ENCODE measurements at regions not wholly inside any gene's neighbourhood (a gene's known extent, or its start where the extent isn't known, plus 50 kb on each side); places are given as distances from the start of the nearest gene placed in this dataset.

- no peaks in the 10 kb centered on the region for H3K36me3 ChIP-seq (ENCODE audit: control insufficient read depth in 2 of 2, extremely low read depth in 1 of 2, insufficient read depth in 1 of 2, low read length in 1 of 2)
- no peaks in the 10 kb centered on the region for H3K27me3 ChIP-seq (replicated peaks in 1 of 2; ENCODE audit: control insufficient read depth in 2 of 2, extremely low read depth in 1 of 2, insufficient read depth in 2 of 2, low read length in 1 of 2)
- H3K9me3 ChIP-seq: no peaks in the 10 kb centered on the region
- no peak overlapping the region for H3K4me3 ChIP-seq (ENCODE audit: control insufficient read depth in 1 of 2, extremely low read depth in 1 of 2, low read length in 1 of 2)
- no peak for ATAC-seq (replicated peaks in 1 of 4)
- no peak overlapping the region for H3K27ac ChIP-seq (ENCODE audit: low read length)
- H3K4me3 Mint-ChIP-seq: no peak overlapping the region
- no peaks in the 10 kb centered on the region for H3K36me3 Mint-ChIP-seq
- no peaks in the 10 kb centered on the region for H3K27me3 Mint-ChIP-seq
- no peaks in the 10 kb centered on the region for H3K4me1 ChIP-seq (ENCODE audit: control insufficient read depth in 1 of 2, extremely low read depth in 1 of 2, insufficient read depth in 2 of 2, low read length in 2 of 2)
- CTCF ChIA-PET: no interaction called here
- DNase-seq: no peak
- H3K4me1 Mint-ChIP-seq: no peaks in the 10 kb centered on the region
- POLR2A ChIA-PET: no interaction called here
- H3K9me3 Mint-ChIP-seq: peaks cover 0 to 4% (median 3%) of the 10 kb centered on the region in 3 donors
- no CpG with 5 or more reads among the region's 2 CpGs for WGBS (ENCODE audit: insufficient coverage)
- H3K27ac Mint-ChIP-seq: no peak overlapping the region
These were observed 296.8 kb downstream of the WDR72 start for GRCh38 chr15:53462651-53463050.

GRCh38 chr15:53461677-53462076 is 297.8 kb downstream of the WDR72 start:
- H3K4me3 ChIP-seq (ENCODE audit: control insufficient read depth in 1 of 2, extremely low read depth in 1 of 2, low read length in 1 of 2): no peak overlapping the region
- H3K27ac Mint-ChIP-seq: no peak overlapping the region
- H3K9me3 ChIP-seq: no peaks in the 10 kb centered on the region
- ChIA-PET CTCF (no interaction called here), POLR2A (no interaction called here)
- H3K27me3 Mint-ChIP-seq: no peaks in the 10 kb centered on the region
- H3K4me3 Mint-ChIP-seq: no peak overlapping the region
- no peak for DNase-seq
- no peaks in the 10 kb centered on the region for H3K27me3 ChIP-seq (replicated peaks in 1 of 2; ENCODE audit: control insufficient read depth in 2 of 2, extremely low read depth in 1 of 2, insufficient read depth in 2 of 2, low read length in 1 of 2)
- no peaks in the 10 kb centered on the region for H3K4me1 Mint-ChIP-seq
- WGBS (ENCODE audit: insufficient coverage): no CpG with 5 or more reads among the region's 3 CpGs
- peaks cover 0 to 4% (median 3%) of the 10 kb centered on the region in 3 donors for H3K9me3 Mint-ChIP-seq
- no peaks in the 10 kb centered on the region for H3K4me1 ChIP-seq (ENCODE audit: control insufficient read depth in 1 of 2, extremely low read depth in 1 of 2, insufficient read depth in 2 of 2, low read length in 2 of 2)
- no peaks in the 10 kb centered on the region for H3K36me3 ChIP-seq (ENCODE audit: control insufficient read depth in 2 of 2, extremely low read depth in 1 of 2, insufficient read depth in 1 of 2, low read length in 1 of 2)
- H3K27ac ChIP-seq (ENCODE audit: low read length): no peak overlapping the region
- no peak for ATAC-seq (replicated peaks in 1 of 4)
- H3K36me3 Mint-ChIP-seq: no peaks in the 10 kb centered on the region

- WGBS (ENCODE audit: insufficient coverage): 75% methylated on average over 1 of the region's 1 CpG
- no peaks in the 10 kb centered on the region for H3K36me3 Mint-ChIP-seq
- DNase-seq: no peak
- Histone ChIP-seq H3K36me3 (ENCODE audit: control insufficient read depth in 2 of 2, extremely low read depth in 1 of 2, insufficient read depth in 1 of 2, low read length in 1 of 2) (no peaks in the 10 kb centered on the region), H3K4me3 (ENCODE audit: control insufficient read depth in 1 of 2, extremely low read depth in 1 of 2, low read length in 1 of 2) (no peak overlapping the region), H3K27me3 (replicated peaks in 1 of 2; ENCODE audit: control insufficient read depth in 2 of 2, extremely low read depth in 1 of 2, insufficient read depth in 2 of 2, low read length in 1 of 2) (no peaks in the 10 kb centered on the region), H3K27ac (ENCODE audit: low read length) (no peak overlapping the region), H3K4me1 (ENCODE audit: control insufficient read depth in 1 of 2, extremely low read depth in 1 of 2, insufficient read depth in 2 of 2, low read length in 2 of 2) (no peaks in the 10 kb centered on the region), H3K9me3 (no peaks in the 10 kb centered on the region)
- H3K4me1 Mint-ChIP-seq: no peaks in the 10 kb centered on the region
- H3K4me3 Mint-ChIP-seq: no peak overlapping the region
- no peaks in the 10 kb centered on the region for H3K27me3 Mint-ChIP-seq
- ChIA-PET POLR2A (no interaction called here), CTCF (no interaction called here)
- ATAC-seq (replicated peaks in 1 of 4): no peak
- peaks cover 0 to 4% (median 3%) of the 10 kb centered on the region in 3 donors for H3K9me3 Mint-ChIP-seq
- no peak overlapping the region for H3K27ac Mint-ChIP-seq
These were observed 300.7 kb downstream of the WDR72 start for GRCh38 chr15:53458736-53459135.

DNA sequence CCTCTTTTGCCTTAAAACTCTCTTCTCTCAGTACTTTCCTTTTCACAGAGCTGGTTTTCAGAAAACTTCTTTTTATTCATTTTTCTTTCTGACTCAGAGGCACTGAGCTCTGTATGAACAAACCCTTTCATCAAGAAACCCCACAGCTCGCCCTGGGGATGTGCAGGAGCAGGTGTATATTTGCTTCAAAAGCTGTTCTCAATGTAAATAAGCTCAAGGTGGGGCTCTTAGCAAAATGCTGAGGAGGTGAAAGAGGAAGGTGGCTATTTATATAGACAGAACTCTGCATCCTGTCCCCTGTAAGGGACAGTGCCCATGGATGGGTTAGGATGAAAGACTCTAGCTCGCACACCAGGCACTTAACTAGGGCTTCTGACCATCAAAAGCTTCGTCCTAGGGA is 302.0 kb downstream of the WDR72 start:
- ATAC-seq (replicated peaks in 1 of 4) (no peak), DNase-seq (no peak)
- Mint-ChIP-seq H3K27me3 (no peaks in the 10 kb centered on the region), H3K27ac (no peak overlapping the region), H3K4me1 (no peaks in the 10 kb centered on the region), H3K36me3 (no peaks in the 10 kb centered on the region), H3K4me3 (no peak overlapping the region), H3K9me3 (peaks cover 0 to 4% (median 3%) of the 10 kb centered on the region in 3 donors)
- H3K27ac ChIP-seq (ENCODE audit: low read length): no peak overlapping the region
- no peaks in the 10 kb centered on the region for H3K9me3 ChIP-seq
- H3K4me3 ChIP-seq (ENCODE audit: control insufficient read depth in 1 of 2, extremely low read depth in 1 of 2, low read length in 1 of 2): no peak overlapping the region
- H3K27me3 ChIP-seq (replicated peaks in 1 of 2; ENCODE audit: control insufficient read depth in 2 of 2, extremely low read depth in 1 of 2, insufficient read depth in 2 of 2, low read length in 1 of 2): no peaks in the 10 kb centered on the region
- POLR2A ChIA-PET: no interaction called here
- no CpG with 5 or more reads among the region's 3 CpGs for WGBS (ENCODE audit: insufficient coverage)
- no peaks in the 10 kb centered on the region for H3K36me3 ChIP-seq (ENCODE audit: control insufficient read depth in 2 of 2, extremely low read depth in 1 of 2, insufficient read depth in 1 of 2, low read length in 1 of 2)
- CTCF ChIA-PET: no interaction called here
- no peaks in the 10 kb centered on the region for H3K4me1 ChIP-seq (ENCODE audit: control insufficient read depth in 1 of 2, extremely low read depth in 1 of 2, insufficient read depth in 2 of 2, low read length in 2 of 2)

DNA sequence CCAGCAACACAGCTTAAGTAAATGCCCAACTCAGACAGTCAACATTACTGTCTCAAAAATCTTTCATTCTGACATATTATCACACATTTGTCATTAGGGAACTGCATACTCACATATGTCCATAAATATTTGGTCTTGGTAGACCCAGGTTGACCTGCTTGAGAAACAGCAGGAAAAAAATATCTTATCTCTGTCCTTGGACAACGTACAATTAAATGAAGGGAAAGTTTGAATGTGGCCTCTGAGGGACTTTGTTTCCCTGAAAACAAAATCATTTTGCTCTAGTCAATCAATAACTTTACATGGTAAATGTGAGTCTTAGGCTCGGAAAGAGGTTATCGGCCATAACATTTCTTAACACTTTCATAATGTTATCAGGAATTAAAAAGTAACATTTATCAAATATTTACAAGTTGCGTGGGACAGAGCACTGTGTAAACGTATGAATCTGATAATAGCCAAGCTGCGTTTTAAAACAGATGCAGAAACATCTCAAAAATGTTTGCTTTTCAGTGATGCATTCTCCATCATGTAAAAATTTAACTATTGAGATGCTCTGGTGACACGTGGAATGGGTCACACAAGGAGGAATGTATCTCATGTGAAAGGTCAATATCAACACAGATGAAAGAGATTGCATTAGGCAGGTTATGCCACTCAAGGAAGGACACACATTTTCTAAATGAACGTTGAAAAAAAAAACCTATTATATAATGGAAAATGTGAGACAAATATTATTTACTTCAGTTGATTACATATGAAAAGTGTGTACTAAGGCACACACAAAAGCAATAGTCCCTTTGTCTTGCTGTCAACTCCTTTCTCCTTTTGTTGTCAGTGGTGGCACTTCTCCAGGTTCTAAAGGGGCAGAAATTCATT is 304.4 kb downstream of the WDR72 start:
- H3K4me3 Mint-ChIP-seq: no peak overlapping the region
- Histone ChIP-seq H3K27ac (ENCODE audit: low read length) (no peak overlapping the region), H3K36me3 (ENCODE audit: control insufficient read depth in 2 of 2, extremely low read depth in 1 of 2, insufficient read depth in 1 of 2, low read length in 1 of 2) (no peaks in the 10 kb centered on the region), H3K9me3 (no peaks in the 10 kb centered on the region), H3K27me3 (replicated peaks in 1 of 2; ENCODE audit: control insufficient read depth in 2 of 2, extremely low read depth in 1 of 2, insufficient read depth in 2 of 2, low read length in 1 of 2) (no peaks in the 10 kb centered on the region), H3K4me3 (ENCODE audit: control insufficient read depth in 1 of 2, extremely low read depth in 1 of 2, low read length in 1 of 2) (no peak overlapping the region), H3K4me1 (ENCODE audit: control insufficient read depth in 1 of 2, extremely low read depth in 1 of 2, insufficient read depth in 2 of 2, low read length in 2 of 2) (no peaks in the 10 kb centered on the region)
- no peak for ATAC-seq (replicated peaks in 1 of 4)
- WGBS (ENCODE audit: insufficient coverage): no CpG with 5 or more reads among the region's 8 CpGs
- ChIA-PET POLR2A (no interaction called here), CTCF (interaction anchor here in 1 of 2 donors (0.7 kb wide), 1 partner anchor 754 kb away, joined by 3 read pairs; no protein-coding TSS in a partner anchor)
- no peak overlapping the region for H3K27ac Mint-ChIP-seq
- no peaks in the 10 kb centered on the region for H3K4me1 Mint-ChIP-seq
- H3K27me3 Mint-ChIP-seq: no peaks in the 10 kb centered on the region
- H3K9me3 Mint-ChIP-seq: no peaks in the 10 kb centered on the region
- no peaks in the 10 kb centered on the region for H3K36me3 Mint-ChIP-seq
- DNase-seq: no peak

GRCh38 chr15:53454535-53454842 is 305.0 kb downstream of the WDR72 start:
- H3K4me3 Mint-ChIP-seq: no peak overlapping the region
- no peak for ATAC-seq (replicated peaks in 1 of 4)
- POLR2A ChIA-PET: no interaction called here

More at GRCh38 chr15:53454535-53454842, 305.0 kb downstream of the WDR72 start:
- no peaks in the 10 kb centered on the region for H3K27me3 Mint-ChIP-seq
- no CpG with 5 or more reads among the region's 5 CpGs for WGBS (ENCODE audit: insufficient coverage)
- DNase-seq: no peak
- H3K27ac ChIP-seq (ENCODE audit: low read length): no peak overlapping the region
- no peaks in the 10 kb centered on the region for H3K36me3 Mint-ChIP-seq
- no peaks in the 10 kb centered on the region for H3K9me3 Mint-ChIP-seq
- H3K36me3 ChIP-seq (ENCODE audit: control insufficient read depth in 2 of 2, extremely low read depth in 1 of 2, insufficient read depth in 1 of 2, low read length in 1 of 2): no peaks in the 10 kb centered on the region
- no peaks in the 10 kb centered on the region for H3K27me3 ChIP-seq (replicated peaks in 1 of 2; ENCODE audit: control insufficient read depth in 2 of 2, extremely low read depth in 1 of 2, insufficient read depth in 2 of 2, low read length in 1 of 2)
- H3K9me3 ChIP-seq: no peaks in the 10 kb centered on the region
- CTCF ChIA-PET: interaction anchor here in 1 of 2 donors (0.7 kb wide), 1 partner anchor 754 kb away, joined by 3 read pairs; no protein-coding TSS in a partner anchor
- H3K4me1 Mint-ChIP-seq: no peaks in the 10 kb centered on the region
- H3K27ac Mint-ChIP-seq: no peak overlapping the region
- no peak overlapping the region for H3K4me3 ChIP-seq (ENCODE audit: control insufficient read depth in 1 of 2, extremely low read depth in 1 of 2, low read length in 1 of 2)
- no peaks in the 10 kb centered on the region for H3K4me1 ChIP-seq (ENCODE audit: control insufficient read depth in 1 of 2, extremely low read depth in 1 of 2, insufficient read depth in 2 of 2, low read length in 2 of 2)

All from T-cell (primary cell).